DOHH2 (cell line): ENCODE measurements at regions not wholly inside any gene's neighbourhood (a gene's known extent, or its start where the extent isn't known, plus 50 kb on each side); places are given as distances from the start of the nearest gene placed in this dataset.

Experiments used
- EZH2phosphoT487 ChIP-seq: fragments of 200-600 bp; sonication (generic); IDR thresholded peaks from 2 replicates; pipeline ENCODE4 v1.6.1; 2017; ENCODE audit warnings: borderline replicate concordance, mild to moderate bottlenecking, antibody characterized with exemption, low read length, moderate library complexity, mixed read lengths
- TF ChIP-seq, protein P1 (sequence below): fragments of 200-600 bp; sonication (generic); IDR thresholded peaks from one replicate; pipeline ENCODE4 v1.5.1; 2014; ENCODE audit warnings: antibody characterized with exemption, mild to moderate bottlenecking, low read depth, low read length; ENCODE audit not compliant: poor library complexity, severe bottlenecking

GRCh38 chr13:106985481-106985880 lies 417.5 kb upstream of the ARGLU1 start:
- TF ChIP-seq, protein P1, sequence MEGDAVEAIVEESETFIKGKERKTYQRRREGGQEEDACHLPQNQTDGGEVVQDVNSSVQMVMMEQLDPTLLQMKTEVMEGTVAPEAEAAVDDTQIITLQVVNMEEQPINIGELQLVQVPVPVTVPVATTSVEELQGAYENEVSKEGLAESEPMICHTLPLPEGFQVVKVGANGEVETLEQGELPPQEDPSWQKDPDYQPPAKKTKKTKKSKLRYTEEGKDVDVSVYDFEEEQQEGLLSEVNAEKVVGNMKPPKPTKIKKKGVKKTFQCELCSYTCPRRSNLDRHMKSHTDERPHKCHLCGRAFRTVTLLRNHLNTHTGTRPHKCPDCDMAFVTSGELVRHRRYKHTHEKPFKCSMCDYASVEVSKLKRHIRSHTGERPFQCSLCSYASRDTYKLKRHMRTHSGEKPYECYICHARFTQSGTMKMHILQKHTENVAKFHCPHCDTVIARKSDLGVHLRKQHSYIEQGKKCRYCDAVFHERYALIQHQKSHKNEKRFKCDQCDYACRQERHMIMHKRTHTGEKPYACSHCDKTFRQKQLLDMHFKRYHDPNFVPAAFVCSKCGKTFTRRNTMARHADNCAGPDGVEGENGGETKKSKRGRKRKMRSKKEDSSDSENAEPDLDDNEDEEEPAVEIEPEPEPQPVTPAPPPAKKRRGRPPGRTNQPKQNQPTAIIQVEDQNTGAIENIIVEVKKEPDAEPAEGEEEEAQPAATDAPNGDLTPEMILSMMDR, result no peak
- no peak for TF ChIP-seq EZH2phosphoT487
